Vagina (tissue), 2 donors: ENCODE measurements at regions not wholly inside any gene's neighbourhood (a gene's known extent, or its start where the extent isn't known, plus 50 kb on each side); places are given as distances from the start of the nearest gene placed in this dataset.

Source experiments
- CTCF ChIP-seq, 3 experiments: fragments of 450-650 bp in 2 of 3; fragments of 200-600 bp in 1 of 3; sonication (generic) in 1 of 3; IDR thresholded peaks; one replicate each; pipeline ENCODE4 v1.5.1; 2017 to 2019; ENCODE audit warnings: antibody characterized with exemption in 3 of 3, mild to moderate bottlenecking in 2 of 3, moderate library complexity in 2 of 3
- POLR2A ChIP-seq, 2 donors: fragments of 450-650 bp; IDR thresholded peaks; one replicate each; pipeline ENCODE4 v1.6.1; 2017; ENCODE audit warnings: antibody characterized with exemption in 2 of 2, mild to moderate bottlenecking in 2 of 2, moderate library complexity in 2 of 2
- POLR2AphosphoS5 ChIP-seq, 2 donors: sonication (generic); formaldehyde crosslinking; IDR thresholded peaks; one replicate each; pipeline ENCODE4 v1.9.0; 2017; ENCODE audit warnings: antibody characterized with exemption in 2 of 2, mild to moderate bottlenecking in 2 of 2, low read depth in 1 of 2; ENCODE audit not compliant: insufficient read depth in 1 of 2

DNA sequence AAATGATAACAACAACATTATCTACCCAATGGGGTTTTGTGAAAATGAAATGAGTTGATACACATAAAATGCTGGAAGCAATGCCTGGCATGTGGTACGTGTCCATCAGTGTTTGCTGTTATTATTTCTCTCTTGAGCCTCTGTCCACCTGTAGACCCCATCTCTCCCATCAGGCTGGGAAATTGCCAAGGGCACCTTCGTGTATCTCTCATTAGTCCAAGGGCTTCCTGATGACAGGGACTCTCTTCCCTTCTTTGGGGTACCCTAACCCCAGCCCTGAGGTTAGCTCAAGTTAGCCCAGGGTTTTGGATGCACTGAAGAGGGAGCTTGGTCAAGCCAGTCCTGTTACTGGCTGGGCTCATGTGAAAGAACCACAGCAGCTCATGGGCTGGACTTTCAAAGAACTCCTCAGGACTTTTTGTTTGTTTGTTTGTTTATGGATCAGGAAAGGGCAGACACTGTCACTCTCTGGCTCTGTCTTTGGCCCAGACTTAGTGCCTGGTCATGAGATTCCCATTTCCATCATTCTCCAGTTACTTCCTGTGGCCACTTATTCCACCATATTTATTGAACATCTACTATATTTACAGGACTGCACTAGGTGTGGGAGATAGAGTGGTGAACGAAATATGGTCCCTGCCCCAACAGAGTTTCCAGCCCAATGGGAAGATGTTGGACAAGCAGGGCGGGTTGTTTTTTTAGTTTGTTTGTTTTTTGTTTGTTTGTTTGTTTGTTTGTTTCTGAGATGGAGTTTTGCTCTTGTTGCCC lies 57.4 kb downstream of the NAV1 start:
- TF ChIP-seq POLR2A (IDR thresholded peaks at IDR 0.05): no peak
- no peak for TF ChIP-seq CTCF (IDR thresholded peaks at IDR 0.05)
- no peak for TF ChIP-seq POLR2AphosphoS5 (IDR thresholded peaks at IDR 0.05; ENCODE audit: insufficient read depth in 1 of 2, low read depth in 1 of 2)
